GM23338 (cell line): ENCODE measurements at regions not wholly inside any gene's neighbourhood (a gene's known extent, or its start where the extent isn't known, plus 50 kb on each side); places are given as distances from the start of the nearest gene placed in this dataset.

Source experiments
- CTCF ChIP-seq, 2 experiments: fragments of 200-600 bp in 1 of 2; sonication (generic) in 1 of 2; conservative IDR thresholded peaks; 2 replicates each; pipeline versions ENCODE4 v1.5.1 to v1.6.1; 2016 to 2017; ENCODE audit warnings: antibody characterized with exemption in 2 of 2, low read depth in 2 of 2, mild to moderate bottlenecking in 2 of 2, moderate library complexity in 1 of 2
- POLR2AphosphoS5 ChIP-seq: IDR thresholded peaks from 2 replicates; pipeline ENCODE4 v1.6.1; 2016; ENCODE audit warnings: antibody characterized with exemption, low read depth
- REST ChIP-seq: IDR thresholded peaks from one replicate; pipeline ENCODE4 v1.6.1; 2018; ENCODE audit warnings: antibody characterized with exemption; ENCODE audit not compliant: unreplicated experiment
- STAT1 ChIP-seq: IDR thresholded peaks from one replicate; pipeline ENCODE4 v1.6.1; 2016; ENCODE audit warnings: antibody characterized with exemption; ENCODE audit not compliant: unreplicated experiment

- TF ChIP-seq CTCF (conservative IDR thresholded peaks at IDR 0.05; ENCODE audit: low read depth in 2 of 2) (no peak), POLR2AphosphoS5 (no peak), STAT1 (no peak), REST (no peak)
Measured at GRCh38 chr11:11089805-11090204, 232.0 kb upstream of the ZBED5 start.
